ENCODE measurements at regions not wholly inside any gene's neighbourhood (a gene's known extent, or its start where the extent isn't known, plus 50 kb on each side); places are given as distances from the start of the nearest gene placed in this dataset.

- TF ChIP-seq POLR2A (IDR thresholded peaks at IDR 0.05; ENCODE audit: low read depth, low read length), result no peak
- no peak for TF ChIP-seq POLR2AphosphoS5 (IDR thresholded peaks at IDR 0.05; ENCODE audit: low read depth, low read length)
- no peak for TF ChIP-seq TAF1 (IDR thresholded peaks at IDR 0.05; ENCODE audit: borderline replicate concordance, low read depth, low read length)
Observed at GRCh38 chr5:125612181-125612721, 811.0 kb upstream of the GRAMD2B start.

Data from GM12892 (cell line).